SK-N-SH treated with all-trans-retinoic acid at 6 μM for 48 hours (cell line): ENCODE measurements at regions not wholly inside any gene's neighbourhood (a gene's known extent, or its start where the extent isn't known, plus 50 kb on each side); places are given as distances from the start of the nearest gene placed in this dataset.

ENCODE experiments used
- PATZ1 ChIP-seq: fragments of 250-450 bp; sonication (Bioruptor Pico); IDR thresholded peaks from 2 replicates; pipeline ENCODE4 v1.8.0; 2020; ENCODE audit warnings: mild to moderate bottlenecking, moderate library complexity, borderline replicate concordance
- POU6F1 ChIP-seq: fragments of 250-450 bp; sonication (Bioruptor Pico); IDR thresholded peaks from 2 replicates; pipeline ENCODE4 v1.8.0; 2021; ENCODE audit warnings: low read depth, mild to moderate bottlenecking, moderate library complexity, borderline replicate concordance

- TF ChIP-seq POU6F1 (CRISPR knock-in tag), result no peak
- no peak for TF ChIP-seq PATZ1 (CRISPR knock-in tag)
Measured at GRCh38 chr2:204195498-204195897, 258.9 kb downstream of the ICOS start.
